Astrocyte (in vitro differentiated cells and primary cell): ENCODE measurements at regions not wholly inside any gene's neighbourhood (a gene's known extent, or its start where the extent isn't known, plus 50 kb on each side); places are given as distances from the start of the nearest gene placed in this dataset.

Source experiments
- DNase-seq: peaks from one replicate; pipeline ENCODE4 v3.0.0-alpha.2; 2010; ENCODE audit warnings: low read depth
- FAIRE-seq: peaks from 2 replicates; lab custom pipeline; 2011; peaks lifted over from hg19 to GRCh38; lab: Jason Lieb, UNC
- H2AFZ ChIP-seq: 2 replicates; pipeline ENCODE4 v1.6.0; 2012; ENCODE audit warnings: low read depth, low read length, inconsistent platforms
- H3K27ac ChIP-seq: 2 replicates; pipeline ENCODE4 v1.5.1; 2011; ENCODE audit warnings: low read depth, low read length, inconsistent platforms
- H3K27me3 ChIP-seq: 2 replicates; pipeline ENCODE4 v1.6.0; 2011; ENCODE audit warnings: low read length, inconsistent platforms; ENCODE audit not compliant: insufficient read depth
- H3K36me3 ChIP-seq: 2 replicates; pipeline ENCODE4 v1.5.1; 2011; ENCODE audit warnings: low read length, inconsistent platforms; ENCODE audit not compliant: insufficient read depth
- H3K4me1 ChIP-seq: 2 replicates; pipeline ENCODE4 v1.5.1; 2011; ENCODE audit warnings: low read length, inconsistent platforms; ENCODE audit not compliant: insufficient read depth
- H3K4me2 ChIP-seq: 2 replicates; pipeline ENCODE4 v1.6.0; 2012; ENCODE audit warnings: low read length, inconsistent platforms
- H3K4me3 ChIP-seq: 2 replicates; pipeline ENCODE4 v1.5.1; 2011; ENCODE audit warnings: low read depth, mild to moderate bottlenecking, low read length, inconsistent platforms; ENCODE audit not compliant: insufficient read depth
- H3K79me2 ChIP-seq: 2 replicates; pipeline ENCODE4 v1.6.0; 2012; ENCODE audit warnings: mild to moderate bottlenecking, low read length, inconsistent platforms; ENCODE audit not compliant: insufficient read depth
- H3K9ac ChIP-seq: 2 replicates; pipeline ENCODE4 v1.6.0; 2012; ENCODE audit warnings: mild to moderate bottlenecking, low read length, inconsistent platforms
- H3K9me3 ChIP-seq: 2 replicates; pipeline ENCODE4 v1.5.1; 2012; ENCODE audit warnings: low read depth, mild to moderate bottlenecking, low read length, inconsistent platforms; ENCODE audit not compliant: insufficient read depth
- H4K20me1 ChIP-seq: 2 replicates; pipeline ENCODE4 v1.6.0; 2012; ENCODE audit warnings: low read length, inconsistent platforms; ENCODE audit not compliant: insufficient read depth
- H3K27ac Mint-ChIP-seq: one replicate; pipeline ENCODE4 v1.8.0; 2021; ENCODE audit warnings: mild to moderate bottlenecking, mixed read lengths; ENCODE audit not compliant: unreplicated experiment
- H3K27me3 Mint-ChIP-seq: one replicate; pipeline ENCODE4 v1.8.0; 2021; ENCODE audit warnings: low read depth, mixed read lengths; ENCODE audit not compliant: unreplicated experiment
- H3K36me3 Mint-ChIP-seq: one replicate; pipeline ENCODE4 v1.8.0; 2021; ENCODE audit warnings: low read depth, mixed read lengths; ENCODE audit not compliant: unreplicated experiment
- H3K4me1 Mint-ChIP-seq: one replicate; pipeline ENCODE4 v1.8.0; 2021; ENCODE audit warnings: low read depth, mixed read lengths; ENCODE audit not compliant: unreplicated experiment
- H3K4me3 Mint-ChIP-seq: one replicate; pipeline ENCODE4 v1.8.0; 2021; ENCODE audit warnings: mild to moderate bottlenecking, moderate library complexity, mixed read lengths; ENCODE audit not compliant: unreplicated experiment
- H3K9me3 Mint-ChIP-seq: one replicate; pipeline ENCODE4 v1.8.0; 2021; ENCODE audit warnings: mild to moderate bottlenecking, mixed read lengths; ENCODE audit not compliant: unreplicated experiment
- EZH2 ChIP-seq: IDR thresholded peaks from 2 replicates; pipeline ENCODE4 v1.6.1; 2012; ENCODE audit warnings: mild to moderate bottlenecking, low read length, inconsistent platforms; ENCODE audit not compliant: insufficient read depth
- TF ChIP-seq, protein P1 (sequence below): IDR thresholded peaks from 2 replicates; pipeline ENCODE4 v1.5.1; 2011; ENCODE audit warnings: low read depth, mild to moderate bottlenecking, inconsistent platforms, low read length, moderate library complexity; ENCODE audit not compliant: insufficient read depth

DNA sequence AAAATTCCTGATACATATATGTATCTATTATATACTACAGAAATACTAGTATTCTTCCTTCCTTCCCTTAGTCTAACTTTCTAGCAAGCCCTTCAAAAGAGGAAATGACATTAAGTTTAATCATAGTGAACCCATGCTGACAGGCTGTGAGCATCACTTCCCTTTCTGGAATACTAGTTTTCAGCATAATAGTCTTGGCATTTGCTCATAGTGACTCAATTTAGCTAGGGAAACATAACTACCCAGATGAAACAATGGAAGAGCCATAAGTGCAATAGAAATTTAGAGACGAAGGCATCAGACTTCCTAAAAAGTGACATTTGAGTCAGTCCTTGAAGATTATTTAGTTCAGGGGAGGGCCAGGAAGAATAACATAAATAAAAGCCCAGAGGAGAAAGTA, 184.5 kb upstream of the CRY1 start:
- Mint-ChIP-seq H3K27ac (peak overlapping the region; percentile 30), H3K4me1 (peaks cover 9% of the 10 kb centered on the region), H3K4me3 (no peak overlapping the region), H3K9me3 (peaks cover 5% of the 10 kb centered on the region), H3K27me3 (no peaks in the 10 kb centered on the region), H3K36me3 (no peaks in the 10 kb centered on the region)
- Histone ChIP-seq H3K36me3 (no peaks in the 10 kb centered on the region), H3K4me1 (peaks cover 2% of the 10 kb centered on the region), H3K9ac (peak overlapping the region; percentile 9), H3K27ac (peak overlapping the region; percentile 42), H2AFZ (peak overlapping the region; percentile 6), H3K4me3 (no peak overlapping the region), H3K79me2 (no peaks in the 10 kb centered on the region), H3K27me3 (no peaks in the 10 kb centered on the region), H3K4me2 (peak overlapping the region; percentile 53), H3K9me3 (no peaks in the 10 kb centered on the region), H4K20me1 (no peaks in the 10 kb centered on the region)
- peak; percentile 71 for DNase-seq
- no peak for FAIRE-seq
- no peak for TF ChIP-seq EZH2
- TF ChIP-seq, protein P1, sequence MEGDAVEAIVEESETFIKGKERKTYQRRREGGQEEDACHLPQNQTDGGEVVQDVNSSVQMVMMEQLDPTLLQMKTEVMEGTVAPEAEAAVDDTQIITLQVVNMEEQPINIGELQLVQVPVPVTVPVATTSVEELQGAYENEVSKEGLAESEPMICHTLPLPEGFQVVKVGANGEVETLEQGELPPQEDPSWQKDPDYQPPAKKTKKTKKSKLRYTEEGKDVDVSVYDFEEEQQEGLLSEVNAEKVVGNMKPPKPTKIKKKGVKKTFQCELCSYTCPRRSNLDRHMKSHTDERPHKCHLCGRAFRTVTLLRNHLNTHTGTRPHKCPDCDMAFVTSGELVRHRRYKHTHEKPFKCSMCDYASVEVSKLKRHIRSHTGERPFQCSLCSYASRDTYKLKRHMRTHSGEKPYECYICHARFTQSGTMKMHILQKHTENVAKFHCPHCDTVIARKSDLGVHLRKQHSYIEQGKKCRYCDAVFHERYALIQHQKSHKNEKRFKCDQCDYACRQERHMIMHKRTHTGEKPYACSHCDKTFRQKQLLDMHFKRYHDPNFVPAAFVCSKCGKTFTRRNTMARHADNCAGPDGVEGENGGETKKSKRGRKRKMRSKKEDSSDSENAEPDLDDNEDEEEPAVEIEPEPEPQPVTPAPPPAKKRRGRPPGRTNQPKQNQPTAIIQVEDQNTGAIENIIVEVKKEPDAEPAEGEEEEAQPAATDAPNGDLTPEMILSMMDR: no peak

DNA sequence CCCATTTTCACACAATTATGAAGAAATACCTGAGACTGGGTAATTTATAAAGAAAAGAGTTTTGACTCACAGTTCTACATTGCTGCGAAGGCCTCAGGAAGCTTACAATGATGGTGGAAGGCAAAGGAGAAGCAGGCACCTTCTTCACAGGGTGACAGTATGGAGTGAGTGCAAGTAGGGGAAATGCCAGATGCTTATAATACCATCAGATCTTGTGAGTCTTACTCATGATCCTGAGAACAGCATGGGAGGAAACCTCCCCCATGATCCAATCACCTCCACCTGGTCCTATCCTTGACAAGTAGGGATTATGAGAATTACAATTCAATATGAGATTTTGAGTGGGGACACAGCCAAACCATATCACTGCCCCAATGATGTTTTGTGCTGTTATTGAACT, 189.3 kb upstream of the CRY1 start:
- DNase-seq (no peak), FAIRE-seq (no peak)
- Mint-ChIP-seq H3K4me3 (no peak overlapping the region), H3K27ac (no peak overlapping the region), H3K36me3 (no peaks in the 10 kb centered on the region), H3K27me3 (peaks cover 6% of the 10 kb centered on the region), H3K9me3 (peaks cover 8% of the 10 kb centered on the region), H3K4me1 (peaks cover 3% of the 10 kb centered on the region)
- H3K4me2 ChIP-seq: no peak overlapping the region
- H3K36me3 ChIP-seq: no peaks in the 10 kb centered on the region
- no peak overlapping the region for H3K27ac ChIP-seq
- no peaks in the 10 kb centered on the region for H4K20me1 ChIP-seq
- H2AFZ ChIP-seq: no peak overlapping the region
- no peak overlapping the region for H3K4me3 ChIP-seq
- H3K9ac ChIP-seq: no peak overlapping the region
- no peaks in the 10 kb centered on the region for H3K27me3 ChIP-seq
- TF ChIP-seq, protein P1: no peak
- TF ChIP-seq EZH2: no peak
- no peaks in the 10 kb centered on the region for H3K9me3 ChIP-seq
- H3K79me2 ChIP-seq: no peaks in the 10 kb centered on the region
- peaks cover 3% of the 10 kb centered on the region for H3K4me1 ChIP-seq

DNA sequence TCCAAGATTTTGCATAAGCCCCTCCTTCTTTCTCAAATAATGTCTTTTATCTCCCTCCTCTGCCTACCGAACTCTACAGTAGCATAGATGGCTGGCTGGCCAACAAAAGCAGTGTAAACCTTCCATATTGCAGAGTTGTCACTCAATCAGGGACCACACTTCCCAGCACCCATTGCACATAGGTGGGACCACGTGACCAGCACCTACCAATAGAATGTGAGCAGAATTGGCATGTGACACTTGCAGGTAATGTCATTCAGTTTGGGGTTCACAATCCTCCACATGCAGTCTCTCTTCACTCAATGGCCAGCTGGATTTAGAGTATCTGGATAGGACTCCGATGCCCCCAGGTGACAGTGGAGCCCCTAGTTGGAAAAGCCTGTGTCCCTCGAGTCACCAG, 190.3 kb upstream of the CRY1 start:
- FAIRE-seq: no peak
- no peak for TF ChIP-seq EZH2
- TF ChIP-seq, protein P1: no peak
- no peaks in the 10 kb centered on the region for H3K36me3 Mint-ChIP-seq

More for the DNA sequence above, 190.3 kb upstream of the CRY1 start:
- H3K27me3 Mint-ChIP-seq: peaks cover 6% of the 10 kb centered on the region
- Histone ChIP-seq H4K20me1 (no peaks in the 10 kb centered on the region), H3K36me3 (no peaks in the 10 kb centered on the region), H3K9me3 (no peaks in the 10 kb centered on the region), H3K27me3 (no peaks in the 10 kb centered on the region), H2AFZ (no peak overlapping the region), H3K4me2 (no peak overlapping the region), H3K4me3 (no peak overlapping the region), H3K9ac (no peak overlapping the region), H3K79me2 (no peaks in the 10 kb centered on the region), H3K4me1 (peaks cover 6% of the 10 kb centered on the region), H3K27ac (no peak overlapping the region)
- no peak overlapping the region for H3K27ac Mint-ChIP-seq
- no peak for DNase-seq
- peaks cover 8% of the 10 kb centered on the region for H3K9me3 Mint-ChIP-seq
- H3K4me3 Mint-ChIP-seq: no peak overlapping the region
- no peaks in the 10 kb centered on the region for H3K4me1 Mint-ChIP-seq
